Neuronal stem cell (in vitro differentiated cells): ENCODE measurements at regions not wholly inside any gene's neighbourhood (a gene's known extent, or its start where the extent isn't known, plus 50 kb on each side); places are given as distances from the start of the nearest gene placed in this dataset.

ENCODE experiments used
- DNase-seq: peaks from one replicate; pipeline ENCODE4 v3.0.0-alpha.2; 2013; ENCODE audit warnings: low spot score
- H2AFZ ChIP-seq: one replicate; pipeline ENCODE4 v1.6.1; 2013; ENCODE audit warnings: mild to moderate bottlenecking, low read length, inconsistent platforms
- H2AK5ac ChIP-seq: 2 replicates; pipeline ENCODE4 v1.6.1; 2013; ENCODE audit warnings: low read depth, mild to moderate bottlenecking, inconsistent platforms, low read length, moderate library complexity, mixed read lengths
- H2BK120ac ChIP-seq: 2 replicates; pipeline ENCODE4 v1.6.1; 2013; ENCODE audit warnings: low read depth, mild to moderate bottlenecking, inconsistent platforms, low read length, moderate library complexity, mixed read lengths
- H2BK12ac ChIP-seq: one replicate; pipeline ENCODE4 v1.6.1; 2013; ENCODE audit warnings: low read length, inconsistent platforms
- H2BK15ac ChIP-seq: 2 replicates; pipeline ENCODE4 v1.6.1; 2013; ENCODE audit warnings: mild to moderate bottlenecking, low read length, inconsistent platforms, mixed read lengths
- H2BK5ac ChIP-seq: one replicate; pipeline ENCODE4 v1.6.1; 2013; ENCODE audit warnings: inconsistent platforms, mild to moderate bottlenecking, low read length, moderate library complexity
- H3K14ac ChIP-seq: one replicate; pipeline ENCODE4 v1.6.1; 2013; ENCODE audit warnings: low read length, inconsistent platforms
- H3K18ac ChIP-seq: 2 replicates; pipeline ENCODE4 v1.6.1; 2013; ENCODE audit warnings: low read length, inconsistent platforms
- H3K23ac ChIP-seq: 2 replicates; pipeline ENCODE4 v1.6.1; 2013; ENCODE audit warnings: low read depth, mild to moderate bottlenecking, mixed read lengths, low read length, inconsistent platforms; ENCODE audit not compliant: poor library complexity
- H3K27ac ChIP-seq: replicated peaks from 3 replicates; pipeline ENCODE4 v1.5.1; 2013; ENCODE audit warnings: low read length, inconsistent platforms
- H3K27me3 ChIP-seq, 3 experiments: 2 replicates each; pipeline ENCODE4 v1.6.1; 2013; ENCODE audit warnings: low read length in 3 of 3, mild to moderate bottlenecking in 2 of 3, inconsistent platforms in 1 of 3, low read depth in 1 of 3, mixed read lengths in 1 of 3, moderate library complexity in 1 of 3; ENCODE audit not compliant: control insufficient read depth in 3 of 3, insufficient read depth in 3 of 3
- H3K36me3 ChIP-seq, 2 donors: replicated peaks in 1 of 2; 2 replicates each; pipeline ENCODE4 v1.6.1; 2013; ENCODE audit warnings: low read length in 2 of 2; ENCODE audit not compliant: control insufficient read depth in 2 of 2, insufficient read depth in 2 of 2
- H3K4ac ChIP-seq: 2 replicates; pipeline ENCODE4 v1.6.1; 2013; ENCODE audit warnings: inconsistent platforms, mild to moderate bottlenecking, low read length, moderate library complexity
- H3K4me1 ChIP-seq, 2 donors: 1 replicate in 1 of 2; 2 replicates in 1 of 2; pipeline ENCODE4 v1.6.1; 2013; ENCODE audit warnings: low read length in 2 of 2, low read depth in 1 of 2; ENCODE audit not compliant: control insufficient read depth in 2 of 2, insufficient read depth in 1 of 2
- H3K4me2 ChIP-seq: one replicate; pipeline ENCODE4 v1.6.1; 2013; ENCODE audit warnings: mild to moderate bottlenecking, low read length, inconsistent platforms; ENCODE audit not compliant: insufficient read depth, poor library complexity, severe bottlenecking
- H3K4me3 ChIP-seq, 2 donors: 2 replicates each; pipeline ENCODE4 v1.5.1; 2013; ENCODE audit warnings: low read length in 2 of 2, mild to moderate bottlenecking in 2 of 2, inconsistent platforms in 1 of 2, moderate library complexity in 1 of 2
- H3K79me1 ChIP-seq: one replicate; pipeline ENCODE4 v1.6.1; 2013; ENCODE audit warnings: low read depth, mild to moderate bottlenecking, inconsistent platforms, low read length, moderate library complexity
- H3K9ac ChIP-seq: one replicate; pipeline ENCODE4 v1.6.1; 2013; ENCODE audit warnings: mild to moderate bottlenecking, low read depth, low read length, inconsistent platforms; ENCODE audit not compliant: poor library complexity
- H3K9me3 ChIP-seq, 2 donors: replicated peaks in 1 of 2; 2 replicates each; pipeline versions ENCODE3 to v1.6.1; 2013; ENCODE audit warnings: low read length in 2 of 2, mild to moderate bottlenecking in 2 of 2, inconsistent platforms in 1 of 2, low read depth in 1 of 2, mixed read lengths in 1 of 2, moderate library complexity in 1 of 2; ENCODE audit not compliant: control insufficient read depth in 2 of 2, insufficient read depth in 1 of 2
- H4K8ac ChIP-seq: one replicate; pipeline ENCODE4 v1.6.1; 2013; ENCODE audit warnings: low read depth, mild to moderate bottlenecking, inconsistent platforms, low read length, moderate library complexity
- H4K91ac ChIP-seq: one replicate; pipeline ENCODE4 v1.6.1; 2013; ENCODE audit warnings: low read length, low read depth, mild to moderate bottlenecking, inconsistent platforms; ENCODE audit not compliant: poor library complexity
- WGBS, 2 donors: extraction: QIAGEN DNeasy Blood & Tissue Kit; methylation state at CpG; one replicate each; pipeline ENCODE4 v1.1.7; 2013; ENCODE audit warnings: missing lambda C conversion rate in 2 of 2, mixed read lengths in 1 of 2; ENCODE audit not compliant: insufficient read length in 2 of 2, insufficient replicate concordance in 1 of 2; ENCODE audit errors: extremely low coverage in 2 of 2; 5-methylcytosine and 5-hydroxymethylcytosine counted together

DNA sequence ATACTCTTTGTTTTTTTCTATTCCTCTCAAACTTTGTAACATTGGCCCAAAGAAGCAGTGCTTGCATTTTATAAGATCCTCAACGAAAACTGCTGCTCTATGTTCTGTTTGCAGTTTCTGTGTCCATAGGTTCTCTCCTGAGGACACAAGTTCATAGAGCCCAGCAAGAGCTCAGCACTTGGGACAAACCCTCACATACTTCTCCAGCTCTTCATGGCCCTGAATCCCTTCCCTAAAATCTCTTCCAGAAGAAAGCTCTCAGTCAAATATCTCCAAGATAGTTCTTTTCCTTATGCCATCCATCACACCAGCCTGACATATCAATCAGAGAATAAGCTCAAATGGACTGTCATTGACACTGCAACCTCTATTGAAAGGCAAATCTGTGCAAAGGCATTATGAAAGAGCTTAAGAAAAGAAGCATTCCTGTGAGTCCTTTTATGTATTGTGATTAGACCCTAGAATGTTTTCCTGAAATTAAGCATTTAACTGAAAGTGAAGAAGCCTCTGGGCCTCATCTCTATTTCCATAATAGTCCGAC lies 405.5 kb downstream of the ANKRD7 start:
- Histone ChIP-seq H3K4ac (no peak overlapping the region), H3K79me1 (no peaks in the 10 kb centered on the region), H2BK5ac (no peak overlapping the region), H3K18ac (no peak overlapping the region), H3K27ac (no peak overlapping the region), H3K4me2 (no peak overlapping the region), H2AK5ac (no peak overlapping the region), H3K27me3 (no peaks in the 10 kb centered on the region), H4K8ac (no peak overlapping the region), H2AFZ (peak overlapping the region; percentile 37), H3K23ac (no peak overlapping the region), H3K4me3 (no peak overlapping the region), H2BK12ac (no peak overlapping the region), H3K9ac (no peak overlapping the region), H2BK120ac (no peak overlapping the region), H3K9me3 (peaks cover 3 to 14% of the 10 kb centered on the region in 2 donors), H2BK15ac (no peak overlapping the region), H3K14ac (no peak overlapping the region), H3K36me3 (no peaks in the 10 kb centered on the region), H4K91ac (no peak overlapping the region), H3K4me1 (peaks cover 6 to 19% of the 10 kb centered on the region in 2 donors)
- peak; percentile 36 for DNase-seq
- no CpG with 5 or more reads among the region's 2 CpGs for WGBS, 2 donors

DNA sequence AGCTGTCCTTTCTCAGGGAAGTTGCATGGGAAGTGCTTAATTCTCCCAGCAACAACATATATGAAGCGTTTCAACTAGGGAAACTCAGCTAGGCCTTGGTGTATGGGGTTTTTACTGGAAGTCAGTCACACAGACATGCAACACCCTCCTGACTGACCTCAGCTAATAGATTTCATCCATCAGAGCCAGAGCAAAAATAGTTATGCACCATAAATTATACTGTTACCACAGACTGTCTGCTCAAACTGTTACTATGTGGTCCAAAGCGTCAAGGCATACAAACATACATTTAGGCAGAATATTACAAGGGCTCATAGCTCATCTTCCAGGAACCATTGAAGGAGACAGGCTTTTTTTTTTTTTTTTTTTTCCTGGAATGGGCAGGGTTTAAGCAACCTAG lies 417.9 kb downstream of the ANKRD7 start:
- Histone ChIP-seq H2BK12ac (no peak overlapping the region), H3K4me2 (no peak overlapping the region), H2BK15ac (no peak overlapping the region), H3K27ac (no peak overlapping the region), H3K4me3 (no peak overlapping the region), H3K9ac (no peak overlapping the region), H3K18ac (no peak overlapping the region), H3K14ac (no peak overlapping the region), H2AFZ (peak overlapping the region; percentile 62), H3K27me3 (no peaks in the 10 kb centered on the region), H2BK5ac (no peak overlapping the region), H2BK120ac (no peak overlapping the region), H3K4ac (no peak overlapping the region), H2AK5ac (no peak overlapping the region), H3K4me1 (no peaks in the 10 kb centered on the region), H3K36me3 (no peaks in the 10 kb centered on the region), H3K23ac (no peak overlapping the region), H3K79me1 (no peaks in the 10 kb centered on the region), H4K8ac (no peak overlapping the region), H4K91ac (no peak overlapping the region), H3K9me3 (no peaks in the 10 kb centered on the region)
- no peak for DNase-seq
- WGBS, 2 donors, result no CpG with 5 or more reads among the region's 2 CpGs

DNA sequence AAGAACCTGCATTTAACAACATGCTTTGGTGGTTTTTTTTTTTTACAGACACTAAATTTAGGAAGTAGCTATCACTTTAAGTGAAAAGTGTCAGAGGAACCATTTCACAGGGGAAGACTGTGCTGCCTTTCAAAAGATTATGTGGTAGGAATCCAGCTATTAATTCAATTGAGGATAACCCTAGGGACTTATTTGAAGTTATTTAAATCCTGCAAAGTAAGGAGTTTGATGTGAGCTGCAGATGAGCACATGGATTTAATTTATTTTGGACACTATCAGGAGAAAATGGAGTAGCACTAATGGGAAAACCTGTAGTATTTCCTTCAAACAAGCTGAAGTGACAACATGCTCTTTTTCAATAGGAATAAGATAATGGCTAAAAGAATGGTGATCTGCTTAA lies 419.8 kb downstream of the ANKRD7 start:
- H3K27me3 ChIP-seq, result no peaks in the 10 kb centered on the region
- H2BK12ac ChIP-seq, result no peak overlapping the region
- H3K27ac ChIP-seq, result no peak overlapping the region
- H3K9ac ChIP-seq, result no peak overlapping the region
- H3K79me1 ChIP-seq, result no peaks in the 10 kb centered on the region
- H4K91ac ChIP-seq, result no peak overlapping the region
- no peak overlapping the region for H4K8ac ChIP-seq
- H3K18ac ChIP-seq, result no peak overlapping the region
- no peak overlapping the region for H2BK5ac ChIP-seq
- H3K4ac ChIP-seq, result no peak overlapping the region
- no peak overlapping the region for H2BK120ac ChIP-seq
- no peaks in the 10 kb centered on the region for H3K9me3 ChIP-seq
- H3K14ac ChIP-seq, result no peak overlapping the region
- H3K23ac ChIP-seq, result no peak overlapping the region
- no peak overlapping the region for H2AK5ac ChIP-seq
- no peaks in the 10 kb centered on the region for H3K4me1 ChIP-seq
- peak overlapping the region; percentile 32 for H2AFZ ChIP-seq
- no peak overlapping the region for H3K4me2 ChIP-seq
- DNase-seq, result no peak
- no peak overlapping the region for H3K4me3 ChIP-seq
- H3K36me3 ChIP-seq, result no peaks in the 10 kb centered on the region
- no peak overlapping the region for H2BK15ac ChIP-seq

DNA sequence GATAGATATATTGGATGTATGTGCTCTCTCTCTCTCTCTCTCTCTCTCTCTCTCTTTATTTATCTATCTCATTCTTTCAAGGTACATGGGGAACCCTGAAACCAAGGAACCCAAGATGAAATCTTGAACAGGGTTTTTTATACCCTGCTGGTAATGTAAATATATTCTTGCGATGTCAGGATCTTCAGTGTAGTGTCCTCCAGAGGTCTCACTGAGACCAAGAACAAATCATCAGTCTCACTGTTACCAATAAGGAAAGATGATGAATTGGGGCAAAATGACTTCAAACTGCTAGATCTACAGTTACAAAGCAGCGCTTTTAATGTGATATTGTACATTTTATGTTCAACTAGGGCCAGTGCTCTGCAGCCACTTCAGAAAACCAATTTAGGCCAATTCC lies 423.5 kb downstream of the ANKRD7 start:
- WGBS, 2 donors, result no CpG with 5 or more reads among the region's 2 CpGs
- Histone ChIP-seq H3K4ac (no peak overlapping the region), H3K4me3 (no peak overlapping the region), H2BK12ac (no peak overlapping the region), H3K27me3 (no peaks in the 10 kb centered on the region), H2AK5ac (no peak overlapping the region), H3K18ac (no peak overlapping the region), H2BK120ac (no peak overlapping the region), H2AFZ (peak overlapping the region; percentile 26), H3K23ac (no peak overlapping the region), H3K9me3 (no peaks in the 10 kb centered on the region), H3K4me1 (no peaks in the 10 kb centered on the region), H3K4me2 (no peak overlapping the region), H2BK5ac (no peak overlapping the region), H3K14ac (no peak overlapping the region), H4K91ac (no peak overlapping the region), H3K79me1 (no peaks in the 10 kb centered on the region), H3K9ac (no peak overlapping the region), H3K27ac (no peak overlapping the region), H3K36me3 (no peaks in the 10 kb centered on the region), H4K8ac (no peak overlapping the region), H2BK15ac (no peak overlapping the region)
- no peak for DNase-seq
